Loucy (cell line): ENCODE measurements at regions not wholly inside any gene's neighbourhood (a gene's known extent, or its start where the extent isn't known, plus 50 kb on each side); places are given as distances from the start of the nearest gene placed in this dataset.

Experiments used
- H2AFZ ChIP-seq: fragments of 200-600 bp; sonication (generic); 2 replicates; pipeline ENCODE4 v1.6.0; 2016; ENCODE audit warnings: antibody characterized with exemption, mild to moderate bottlenecking, low read length, moderate library complexity
- H3F3A ChIP-seq: fragments of 200-600 bp; 2 replicates; pipeline ENCODE4 v1.6.0; 2016; ENCODE audit warnings: antibody characterized with exemption, low read depth, mild to moderate bottlenecking
- H3K27me3 ChIP-seq: fragments of 200-600 bp; sonication (generic); 2 replicates; pipeline ENCODE4 v1.6.1; 2014; ENCODE audit warnings: low read length, mild to moderate bottlenecking; ENCODE audit not compliant: insufficient read depth, poor library complexity, severe bottlenecking
- H3K36me3 ChIP-seq: fragments of 200-600 bp; sonication (generic); 2 replicates; pipeline ENCODE4 v1.6.1; 2016; ENCODE audit warnings: low read length; ENCODE audit not compliant: insufficient read depth
- H3K4me1 ChIP-seq: fragments of 200-600 bp; sonication (generic); 2 replicates; pipeline ENCODE4 v1.5.1; 2014; ENCODE audit warnings: low read length, mild to moderate bottlenecking; ENCODE audit not compliant: insufficient read depth, poor library complexity, severe bottlenecking
- H3K4me2 ChIP-seq: fragments of 200-600 bp; sonication (generic); 2 replicates; pipeline ENCODE4 v1.6.0; 2014; ENCODE audit warnings: antibody characterized with exemption, low read length, low read depth, mild to moderate bottlenecking; ENCODE audit not compliant: poor library complexity, severe bottlenecking
- H3K4me3 ChIP-seq: fragments of 200-600 bp; sonication (generic); 2 replicates; pipeline ENCODE4 v1.5.1; 2014; ENCODE audit warnings: low read length, mild to moderate bottlenecking, mixed read lengths; ENCODE audit not compliant: poor library complexity, severe bottlenecking
- H3K79me2 ChIP-seq: fragments of 200-600 bp; sonication (generic); 2 replicates; pipeline ENCODE4 v1.6.1; 2014; ENCODE audit warnings: low read length; ENCODE audit not compliant: insufficient read depth
- H3K9ac ChIP-seq: fragments of 200-600 bp; sonication (generic); 2 replicates; pipeline ENCODE4 v1.6.0; 2014; ENCODE audit warnings: mild to moderate bottlenecking, low read depth, low read length, moderate library complexity; ENCODE audit not compliant: poor library complexity, severe bottlenecking
- H3K9me2 ChIP-seq: fragments of 200-600 bp; sonication (generic); replicated peaks from 2 replicates; pipeline ENCODE4 v1.6.1; 2016; ENCODE audit warnings: low read depth, low read length, mixed read lengths
- H3K9me3 ChIP-seq: fragments of 200-600 bp; sonication (generic); 2 replicates; pipeline ENCODE4 v1.6.1; 2014; ENCODE audit warnings: mild to moderate bottlenecking, antibody characterized with exemption, low read length, low read depth; ENCODE audit not compliant: insufficient read depth
- H4K20me1 ChIP-seq: fragments of 200-600 bp; sonication (generic); 2 replicates; pipeline ENCODE4 v1.6.0; 2014; ENCODE audit warnings: antibody characterized with exemption, low read length, mild to moderate bottlenecking; ENCODE audit not compliant: insufficient read depth, poor library complexity, severe bottlenecking
- EZH2phosphoT487 ChIP-seq: fragments of 200-600 bp; IDR thresholded peaks from 2 replicates; pipeline ENCODE4 v1.6.1; 2018; ENCODE audit warnings: antibody characterized with exemption, mild to moderate bottlenecking, moderate library complexity, borderline replicate concordance
- TF ChIP-seq, protein P1 (sequence below): fragments of 200-600 bp; sonication (generic); conservative IDR thresholded peaks from 2 replicates; pipeline ENCODE4 v1.5.1; 2014; ENCODE audit warnings: mild to moderate bottlenecking, antibody characterized with exemption, low read length

- Histone ChIP-seq H3K9ac (no peak overlapping the region), H3K27me3 (no peaks in the 10 kb centered on the region), H3K4me2 (no peak overlapping the region), H3F3A (no peaks in the 10 kb centered on the region), H3K9me2 (no peaks in the 10 kb centered on the region), H3K9me3 (no peaks in the 10 kb centered on the region), H4K20me1 (no peaks in the 10 kb centered on the region), H3K4me1 (no peaks in the 10 kb centered on the region), H3K79me2 (no peaks in the 10 kb centered on the region), H3K4me3 (no peak overlapping the region), H3K36me3 (no peaks in the 10 kb centered on the region), H2AFZ (no peak overlapping the region)
- TF ChIP-seq, protein P1, sequence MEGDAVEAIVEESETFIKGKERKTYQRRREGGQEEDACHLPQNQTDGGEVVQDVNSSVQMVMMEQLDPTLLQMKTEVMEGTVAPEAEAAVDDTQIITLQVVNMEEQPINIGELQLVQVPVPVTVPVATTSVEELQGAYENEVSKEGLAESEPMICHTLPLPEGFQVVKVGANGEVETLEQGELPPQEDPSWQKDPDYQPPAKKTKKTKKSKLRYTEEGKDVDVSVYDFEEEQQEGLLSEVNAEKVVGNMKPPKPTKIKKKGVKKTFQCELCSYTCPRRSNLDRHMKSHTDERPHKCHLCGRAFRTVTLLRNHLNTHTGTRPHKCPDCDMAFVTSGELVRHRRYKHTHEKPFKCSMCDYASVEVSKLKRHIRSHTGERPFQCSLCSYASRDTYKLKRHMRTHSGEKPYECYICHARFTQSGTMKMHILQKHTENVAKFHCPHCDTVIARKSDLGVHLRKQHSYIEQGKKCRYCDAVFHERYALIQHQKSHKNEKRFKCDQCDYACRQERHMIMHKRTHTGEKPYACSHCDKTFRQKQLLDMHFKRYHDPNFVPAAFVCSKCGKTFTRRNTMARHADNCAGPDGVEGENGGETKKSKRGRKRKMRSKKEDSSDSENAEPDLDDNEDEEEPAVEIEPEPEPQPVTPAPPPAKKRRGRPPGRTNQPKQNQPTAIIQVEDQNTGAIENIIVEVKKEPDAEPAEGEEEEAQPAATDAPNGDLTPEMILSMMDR, result no peak
These were observed 470.8 kb downstream of the PCDH20 start for GRCh38 chr13:60944863-60945262.

- Histone ChIP-seq H3K79me2 (no peaks in the 10 kb centered on the region), H3K9me3 (no peaks in the 10 kb centered on the region), H3K4me1 (no peaks in the 10 kb centered on the region), H4K20me1 (no peaks in the 10 kb centered on the region), H3K4me3 (no peak overlapping the region), H3K27me3 (no peaks in the 10 kb centered on the region), H3K4me2 (no peak overlapping the region), H3F3A (no peaks in the 10 kb centered on the region), H2AFZ (no peak overlapping the region), H3K9ac (no peak overlapping the region), H3K36me3 (no peaks in the 10 kb centered on the region), H3K9me2 (no peaks in the 10 kb centered on the region)
- TF ChIP-seq, protein P1, result no peak
- no peak for TF ChIP-seq EZH2phosphoT487
These were observed 471.6 kb downstream of the PCDH20 start for GRCh38 chr13:60944016-60944415.

DNA sequence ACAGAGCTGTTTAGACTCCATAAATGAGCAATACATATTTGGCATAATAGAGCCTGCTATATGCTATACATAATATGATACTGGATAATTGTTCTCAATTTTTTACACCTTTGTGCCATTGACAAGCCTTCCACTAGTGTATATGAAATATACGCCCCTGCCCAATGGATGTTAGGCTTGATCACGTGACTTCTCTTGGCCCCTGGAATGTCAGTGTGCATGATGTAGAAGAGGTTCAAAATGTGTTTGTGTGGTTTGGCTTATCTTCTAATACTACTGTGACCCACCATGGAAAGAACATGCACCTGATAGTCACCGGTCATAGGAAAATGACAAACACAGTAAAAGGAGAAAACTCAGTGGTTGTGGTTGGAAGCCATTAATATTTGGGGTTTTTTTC is 479.4 kb downstream of the PCDH20 start:
- Histone ChIP-seq H3K9ac (no peak overlapping the region), H3F3A (no peaks in the 10 kb centered on the region), H3K79me2 (no peaks in the 10 kb centered on the region), H3K9me2 (no peaks in the 10 kb centered on the region), H4K20me1 (no peaks in the 10 kb centered on the region), H3K4me1 (no peaks in the 10 kb centered on the region), H3K36me3 (no peaks in the 10 kb centered on the region), H3K27me3 (no peaks in the 10 kb centered on the region), H2AFZ (no peak overlapping the region), H3K4me3 (no peak overlapping the region), H3K4me2 (no peak overlapping the region), H3K9me3 (no peaks in the 10 kb centered on the region)
- TF ChIP-seq EZH2phosphoT487, result no peak
- TF ChIP-seq, protein P1, result no peak
